GM10248 (cell line): ENCODE measurements at regions not wholly inside any gene's neighbourhood (a gene's known extent, or its start where the extent isn't known, plus 50 kb on each side); places are given as distances from the start of the nearest gene placed in this dataset.

Experiments used
- CTCF ChIA-PET: fragments of 300-600 bp; sonication (Branson Sonifier 250); formaldehyde crosslinking; extraction: SDS; loops from one replicate; lab custom pipeline; 2021; ENCODE audit warnings: antibody characterized with exemption; lab: Yijun Ruan, JAX
- POLR2A ChIA-PET: fragments of 350-650 bp; sonication (Branson Sonifier 250); formaldehyde crosslinking; extraction: SDS; loops from one replicate; lab custom pipeline; 2020; ENCODE audit warnings: antibody characterized with exemption; lab: Yijun Ruan, JAX
- DNase-seq: peaks from one replicate; pipeline ENCODE4 v3.0.0; 2012; ENCODE audit errors: extremely low spot score
- CTCF ChIP-seq: IDR thresholded peaks from 2 replicates; pipeline ENCODE4 v1.5.1; 2012; ENCODE audit warnings: mild to moderate bottlenecking, low read depth; ENCODE audit errors: extremely low read depth, missing control alignments, control extremely low read depth

- no peak for TF ChIP-seq CTCF
- ChIA-PET POLR2A (no interaction called here), CTCF (interaction anchor here (0.8 kb wide), 1 partner anchor 12 kb away, joined by 3 read pairs; no protein-coding TSS in a partner anchor)
Measured at GRCh38 chr4:138487670-138488069, 245.5 kb upstream of the SLC7A11 start.

GRCh38 chr4:138487230-138487629 is 245.1 kb upstream of the SLC7A11 start:
- ChIA-PET POLR2A (no interaction called here), CTCF (interaction anchor here (0.8 kb wide), 1 partner anchor 12 kb away, joined by 3 read pairs; no protein-coding TSS in a partner anchor)
- no peak for DNase-seq
- no peak for TF ChIP-seq CTCF

More at GRCh38 chr4:138487670-138488069, 245.5 kb upstream of the SLC7A11 start:
- no peak for DNase-seq

- CTCF ChIA-PET: no interaction called here
- no peak for TF ChIP-seq CTCF
- DNase-seq: no peak
- POLR2A ChIA-PET: no interaction called here
Measured at GRCh38 chr4:138485498-138485897, 243.3 kb upstream of the SLC7A11 start.

- ChIA-PET POLR2A (no interaction called here), CTCF (interaction anchor here (1.0 to 1.4 kb wide), 2 partner anchors 10 to 12 kb away, joined by 3 read pairs; no protein-coding TSS in a partner anchor)
- no peak for TF ChIP-seq CTCF
- DNase-seq: no peak
Measured at GRCh38 chr4:138475116-138475515, 233.0 kb upstream of the SLC7A11 start.

- DNase-seq: no peak
- ChIA-PET POLR2A (no interaction called here), CTCF (interaction anchor here (1.1 to 1.6 kb wide), 2 partner anchors 8 to 48 kb away, joined by 3 read pairs; no protein-coding TSS in a partner anchor)
- no peak for TF ChIP-seq CTCF
Measured at GRCh38 chr4:138473339-138473738, 231.2 kb upstream of the SLC7A11 start.

GRCh38 chr4:138460477-138461414 is 218.6 kb upstream of the SLC7A11 start:
- POLR2A ChIA-PET: no interaction called here

More at GRCh38 chr4:138460477-138461414, 218.6 kb upstream of the SLC7A11 start:
- TF ChIP-seq CTCF: no peak
- CTCF ChIA-PET: interaction anchor here (1.4 to 1.6 kb wide), 2 partner anchors 9 to 11 kb away, joined by 3 to 4 read pairs; no protein-coding TSS in a partner anchor
- DNase-seq: no peak
